Prostate gland (tissue), 2 donors: ENCODE measurements at regions not wholly inside any gene's neighbourhood (a gene's known extent, or its start where the extent isn't known, plus 50 kb on each side); places are given as distances from the start of the nearest gene placed in this dataset.

Experiments used
- POLR2A ChIP-seq: fragments of 450-650 bp; IDR thresholded peaks from one replicate; pipeline ENCODE4 v1.6.1; 2016; ENCODE audit warnings: antibody characterized with exemption, mild to moderate bottlenecking
- POLR2AphosphoS5 ChIP-seq: sonication (generic); formaldehyde crosslinking; IDR thresholded peaks from one replicate; pipeline ENCODE4 v1.6.1; 2017; ENCODE audit warnings: antibody characterized with exemption
- TF ChIP-seq, protein P1 (sequence below), 4 experiments: fragments of 200-600 bp in 2 of 4; fragments of 450-650 bp in 2 of 4; sonication (generic) in 2 of 4; IDR thresholded peaks; 1 replicate in 3 of 4; 2 replicates in 1 of 4; pipeline ENCODE4 v1.5.1; 2016 to 2019; ENCODE audit warnings: antibody characterized with exemption in 4 of 4, mild to moderate bottlenecking in 2 of 4, moderate library complexity in 2 of 4

DNA sequence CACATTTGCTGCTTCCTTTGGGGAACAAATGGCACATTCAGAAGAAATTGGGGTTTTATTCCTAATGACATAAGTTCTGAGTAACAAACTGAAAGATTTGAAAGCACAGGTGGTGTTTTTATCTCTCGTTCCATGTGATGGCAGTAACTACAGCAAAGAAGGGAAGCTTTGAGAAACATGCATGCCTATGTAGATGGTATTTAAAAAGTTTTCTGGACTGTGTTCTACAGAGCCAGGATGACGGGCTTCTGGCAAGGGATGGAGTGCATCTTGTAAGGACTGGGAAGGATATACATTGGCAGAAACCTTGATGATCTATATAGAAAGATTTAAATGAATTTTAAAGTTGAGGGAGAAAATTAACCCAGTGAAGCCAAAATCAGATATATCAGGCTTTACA, 362.2 kb upstream of the ROPN1 start:
- TF ChIP-seq, protein P1, sequence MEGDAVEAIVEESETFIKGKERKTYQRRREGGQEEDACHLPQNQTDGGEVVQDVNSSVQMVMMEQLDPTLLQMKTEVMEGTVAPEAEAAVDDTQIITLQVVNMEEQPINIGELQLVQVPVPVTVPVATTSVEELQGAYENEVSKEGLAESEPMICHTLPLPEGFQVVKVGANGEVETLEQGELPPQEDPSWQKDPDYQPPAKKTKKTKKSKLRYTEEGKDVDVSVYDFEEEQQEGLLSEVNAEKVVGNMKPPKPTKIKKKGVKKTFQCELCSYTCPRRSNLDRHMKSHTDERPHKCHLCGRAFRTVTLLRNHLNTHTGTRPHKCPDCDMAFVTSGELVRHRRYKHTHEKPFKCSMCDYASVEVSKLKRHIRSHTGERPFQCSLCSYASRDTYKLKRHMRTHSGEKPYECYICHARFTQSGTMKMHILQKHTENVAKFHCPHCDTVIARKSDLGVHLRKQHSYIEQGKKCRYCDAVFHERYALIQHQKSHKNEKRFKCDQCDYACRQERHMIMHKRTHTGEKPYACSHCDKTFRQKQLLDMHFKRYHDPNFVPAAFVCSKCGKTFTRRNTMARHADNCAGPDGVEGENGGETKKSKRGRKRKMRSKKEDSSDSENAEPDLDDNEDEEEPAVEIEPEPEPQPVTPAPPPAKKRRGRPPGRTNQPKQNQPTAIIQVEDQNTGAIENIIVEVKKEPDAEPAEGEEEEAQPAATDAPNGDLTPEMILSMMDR (IDR thresholded peaks at IDR 0.05), result no peak
- TF ChIP-seq POLR2A (no peak), POLR2AphosphoS5 (no peak)
